ENCODE measurements at regions not wholly inside any gene's neighbourhood (a gene's known extent, or its start where the extent isn't known, plus 50 kb on each side); places are given as distances from the start of the nearest gene placed in this dataset.

- TF ChIP-seq CTCF (conservative IDR thresholded peaks at IDR 0.05 in 1 of 2, IDR thresholded peaks at IDR 0.05 in 1 of 2; ENCODE audit: extremely low read depth in 1 of 2, insufficient read depth in 1 of 2, low read depth in 1 of 2, low read length in 2 of 2) (no peak), EZH2 (IDR thresholded peaks at IDR 0.05; ENCODE audit: borderline replicate concordance, low read length) (no peak)
Observed at GRCh38 chr6:48977573-48977972, 485.5 kb downstream of the MMUT start.

Data from mammary epithelial cell (primary cell).